IMR-90 (cell line): ENCODE measurements at regions not wholly inside any gene's neighbourhood (a gene's known extent, or its start where the extent isn't known, plus 50 kb on each side); places are given as distances from the start of the nearest gene placed in this dataset.

ENCODE experiments used
- ATAC-seq: fragments of 200-7000 bp; cut with Tn5 transposase; 2 replicates; pipeline ENCODE4 v1.9.1; 2020; ENCODE audit warnings: low read depth, mild to moderate bottlenecking, moderate library complexity
- BruUV-seq: library from RNA; stranded (reverse); fragments of 400-500 nt; replicated peaks from 2 replicates; lab custom pipeline; 2021; lab: Mats Ljungman, UMichigan
- CTCF ChIA-PET: fragments of 300-600 bp; formaldehyde crosslinking; extraction: SDS; loops from one replicate; lab custom pipeline; 2021; ENCODE audit warnings: antibody characterized with exemption; lab: Yijun Ruan, JAX
- POLR2A ChIA-PET: fragments of 300-600 bp; sonication (Branson Sonifier 250); formaldehyde crosslinking; loops from one replicate; lab custom pipeline; 2022; ENCODE audit warnings: antibody characterized with exemption; ENCODE audit not compliant: unreplicated experiment; lab: Charles Lee
- DNase-seq: peaks from one replicate; pipeline ENCODE4 v3.0.0; 2013
- H2AFZ ChIP-seq: replicated peaks from 2 replicates; pipeline ENCODE3; 2013; ENCODE audit warnings: low read length, mild to moderate bottlenecking; ENCODE audit not compliant: poor library complexity
- H2AK5ac ChIP-seq: 2 replicates; pipeline ENCODE4 v1.6.1; 2013; ENCODE audit warnings: low read depth, low read length, inconsistent platforms
- H2AK9ac ChIP-seq: replicated peaks from 2 replicates; pipeline ENCODE3; 2013; ENCODE audit warnings: mild to moderate bottlenecking, low read depth, low read length, moderate library complexity; ENCODE audit not compliant: poor library complexity
- H2BK120ac ChIP-seq: 2 replicates; pipeline ENCODE4 v1.6.1; 2013; ENCODE audit warnings: low read depth, low read length, inconsistent platforms
- H2BK15ac ChIP-seq: 3 replicates; pipeline ENCODE4 v1.6.1; 2013; ENCODE audit warnings: low read depth, low read length, inconsistent platforms
- H2BK20ac ChIP-seq: 2 replicates; pipeline ENCODE4 v1.6.1; 2013; ENCODE audit warnings: low read depth, mild to moderate bottlenecking, inconsistent platforms, low read length, moderate library complexity
- H2BK5ac ChIP-seq: 2 replicates; pipeline ENCODE4 v1.6.1; 2013; ENCODE audit warnings: mild to moderate bottlenecking, low read depth, low read length, inconsistent platforms; ENCODE audit not compliant: poor library complexity, severe bottlenecking
- H3K14ac ChIP-seq: replicated peaks from 2 replicates; pipeline ENCODE4 v1.6.1; 2013; ENCODE audit warnings: low read depth, low read length, inconsistent platforms
- H3K18ac ChIP-seq: 2 replicates; pipeline ENCODE4 v1.6.1; 2013; ENCODE audit warnings: low read depth, low read length, control low read depth
- H3K23ac ChIP-seq: 2 replicates; pipeline ENCODE4 v1.6.1; 2013; ENCODE audit warnings: low read depth, low read length, inconsistent platforms
- H3K27ac ChIP-seq: 2 replicates; pipeline ENCODE4 v1.5.1; 2013; ENCODE audit warnings: mild to moderate bottlenecking, control low read depth, low read length; ENCODE audit not compliant: insufficient read depth
- H3K27me3 ChIP-seq: 2 replicates; pipeline ENCODE4 v1.6.1; 2013; ENCODE audit warnings: low read length; ENCODE audit not compliant: control insufficient read depth, insufficient read depth
- H3K36me3 ChIP-seq: 2 replicates; pipeline ENCODE4 v1.6.1; 2013; ENCODE audit warnings: low read length, mixed read lengths; ENCODE audit not compliant: control insufficient read depth, insufficient read depth
- H3K4ac ChIP-seq: 2 replicates; pipeline ENCODE4 v1.6.1; 2013; ENCODE audit warnings: low read depth, low read length, inconsistent platforms
- H3K4me1 ChIP-seq: 2 replicates; pipeline ENCODE4 v1.6.1; 2013; ENCODE audit warnings: low read length, mixed read lengths; ENCODE audit not compliant: control insufficient read depth, insufficient read depth
- H3K4me2 ChIP-seq: 2 replicates; pipeline ENCODE4 v1.6.1; 2013; ENCODE audit warnings: low read depth, mild to moderate bottlenecking, control low read depth, low read length, moderate library complexity
- H3K4me3 ChIP-seq: 2 replicates; pipeline ENCODE4 v1.5.1; 2013; ENCODE audit warnings: low read depth, mild to moderate bottlenecking, control low read depth, low read length, moderate library complexity; ENCODE audit not compliant: insufficient read depth
- H3K56ac ChIP-seq: 2 replicates; pipeline ENCODE4 v1.6.1; 2013; ENCODE audit warnings: low read length, inconsistent platforms; ENCODE audit not compliant: insufficient read depth; ENCODE audit errors: extremely low read depth
- H3K79me1 ChIP-seq, 2 experiments: 2 replicates each; pipeline ENCODE4 v1.6.1; 2013; ENCODE audit warnings: low read length in 2 of 2, inconsistent platforms in 1 of 2, low read depth in 1 of 2
- H3K9ac ChIP-seq: 2 replicates; pipeline ENCODE4 v1.6.1; 2013; ENCODE audit warnings: low read depth, low read length, control low read depth
- H3K9me1 ChIP-seq: 2 replicates; pipeline ENCODE4 v1.6.1; 2013; ENCODE audit warnings: low read length, inconsistent platforms; ENCODE audit not compliant: insufficient read depth
- H3K9me3 ChIP-seq: 2 replicates; pipeline ENCODE4 v1.6.1; 2013; ENCODE audit warnings: low read length; ENCODE audit not compliant: control insufficient read depth, insufficient read depth
- H4K20me1 ChIP-seq: 2 replicates; pipeline ENCODE4 v1.6.1; 2013; ENCODE audit warnings: low read length, inconsistent platforms; ENCODE audit not compliant: insufficient read depth
- H4K5ac ChIP-seq: 2 replicates; pipeline ENCODE4 v1.6.1; 2013; ENCODE audit warnings: mild to moderate bottlenecking, low read depth, low read length, control low read depth
- H4K8ac ChIP-seq, 2 experiments: 2 replicates each; pipeline ENCODE4 v1.6.1; 2013; ENCODE audit warnings: low read depth in 2 of 2, low read length in 2 of 2, control low read depth in 1 of 2, inconsistent platforms in 1 of 2
- H4K91ac ChIP-seq: 2 replicates; pipeline ENCODE4 v1.6.1; 2013; ENCODE audit warnings: low read depth, low read length, inconsistent platforms; ENCODE audit not compliant: insufficient read depth
- CHD1 ChIP-seq: IDR thresholded peaks from 2 replicates; pipeline ENCODE4 v1.6.1; 2012; ENCODE audit warnings: low read depth, low read length, improper control_type of control experiment
- CTCF ChIP-seq: conservative IDR thresholded peaks from 2 replicates; pipeline ENCODE4 v1.5.1; 2012; ENCODE audit warnings: mild to moderate bottlenecking, low read depth, low read length, improper control_type of control experiment
- FOS ChIP-seq: fragments of 150-350 bp; IDR thresholded peaks from 2 replicates; pipeline ENCODE4 v1.6.1; 2016; ENCODE audit warnings: low read depth, low read length
- MAZ ChIP-seq: IDR thresholded peaks from 2 replicates; pipeline ENCODE4 v1.6.1; 2012; ENCODE audit warnings: low read depth, mild to moderate bottlenecking, low read length, improper control_type of control experiment, moderate library complexity, borderline replicate concordance
- MXI1 ChIP-seq: IDR thresholded peaks from 2 replicates; pipeline ENCODE4 v1.6.1; 2012; ENCODE audit warnings: low read depth, mild to moderate bottlenecking, low read length, moderate library complexity, borderline replicate concordance
- NFE2L2 ChIP-seq: fragments of 150-350 bp; IDR thresholded peaks from 2 replicates; pipeline ENCODE4 v1.6.1; 2016; ENCODE audit warnings: low read depth, mild to moderate bottlenecking, low read length
- POLR2A ChIP-seq: IDR thresholded peaks from 2 replicates; pipeline ENCODE4 v1.6.1; 2012; ENCODE audit warnings: mild to moderate bottlenecking, low read depth, low read length
- RAD21 ChIP-seq: IDR thresholded peaks from 2 replicates; pipeline ENCODE4 v1.6.1; 2012; ENCODE audit warnings: low read length, improper control_type of control experiment
- RFX5 ChIP-seq: IDR thresholded peaks from 2 replicates; pipeline ENCODE4 v1.8.0; 2012; ENCODE audit warnings: low read depth, mild to moderate bottlenecking, low read length, moderate library complexity
- SMC3 ChIP-seq: fragments of 150-350 bp; IDR thresholded peaks from 2 replicates; pipeline ENCODE4 v1.6.1; 2016; ENCODE audit warnings: low read depth, mild to moderate bottlenecking, antibody characterized with exemption, low read length, moderate library complexity
- WGBS, 2 experiments: methylation state at CpG; one replicate each; pipeline versions ENCODE4 v1.1.5 to v1.1.7; 2013; ENCODE audit warnings: missing lambda C conversion rate in 2 of 2; ENCODE audit not compliant: insufficient read length in 1 of 2; ENCODE audit errors: extremely low coverage in 2 of 2; 5-methylcytosine and 5-hydroxymethylcytosine counted together
- dilution Hi-C: fragments of 300-500 bp; cut with HindIII; formaldehyde crosslinking; loops from one replicate; pipeline ENCODE4 v1.14.3; 2018; ENCODE audit warnings: low sequenced_read_pairs; ENCODE audit not compliant: unreplicated experiment
- in situ Hi-C: fragments of 300-500 bp; cut with MboI; formaldehyde crosslinking; loops from 3 replicates; pipeline ENCODE4 v1.14.3; 2019; ENCODE audit warnings: low sequenced_read_pairs, inconsistent platforms, mixed read lengths
- intact Hi-C: fragments of 100-400 bp; cut with micrococcal nuclease; formaldehyde crosslinking; loops from 2 replicates; pipeline ENCODE4 v1.10.0; 2022

GRCh38 chr5:5828619-5829018 lies 406.1 kb downstream of the ICE1 start:
- H3K79me1 ChIP-seq, result no peaks in the 10 kb centered on the region
- CTCF ChIA-PET, result no interaction called here
- H3K9ac ChIP-seq, result no peak overlapping the region
- H3K4ac ChIP-seq, result no peak overlapping the region
- no peak overlapping the region for H3K4me3 ChIP-seq
- no peak overlapping the region for H2AFZ ChIP-seq
- POLR2A ChIA-PET, result no interaction called here
- H3K4me2 ChIP-seq, result no peak overlapping the region
- H2BK5ac ChIP-seq, result no peak overlapping the region
- H3K4me1 ChIP-seq, result no peaks in the 10 kb centered on the region
- 23% methylated on average over 4 of the region's 5 CpGs; no CpG with 5 or more reads in 1 of the 2 experiments for WGBS, 2 experiments
- no peak overlapping the region for H2BK120ac ChIP-seq
- H3K9me3 ChIP-seq, result peaks cover 20% of the 10 kb centered on the region
- no peak overlapping the region for H3K27ac ChIP-seq
- H2AK9ac ChIP-seq, result no peak overlapping the region
- no peak for DNase-seq
- no peak overlapping the region for H3K56ac ChIP-seq
- no peak overlapping the region for H2AK5ac ChIP-seq
- TF ChIP-seq POLR2A (no peak), SMC3 (no peak), RFX5 (no peak), RAD21 (no peak), MXI1 (no peak), FOS (no peak), CTCF (no peak), NFE2L2 (no peak), MAZ (no peak), CHD1 (no peak)
- intact Hi-C loops, result no loop called here
- in situ Hi-C loops, result no loop called here
- H4K8ac ChIP-seq, result no peak overlapping the region
- dilution Hi-C loops, result no loop called here
- H3K23ac ChIP-seq, result no peak overlapping the region
- no peak overlapping the region for H3K14ac ChIP-seq
- no peaks in the 10 kb centered on the region for H3K9me1 ChIP-seq
- H2BK15ac ChIP-seq, result no peak overlapping the region
- no peaks in the 10 kb centered on the region for H4K20me1 ChIP-seq
- no peak overlapping the region for H4K91ac ChIP-seq
- no TSS peak for BruUV-seq
- H3K18ac ChIP-seq, result no peak overlapping the region
- H2BK20ac ChIP-seq, result no peak overlapping the region
- ATAC-seq, result no peak
- H3K36me3 ChIP-seq, result no peaks in the 10 kb centered on the region
- no peaks in the 10 kb centered on the region for H3K27me3 ChIP-seq
- H4K5ac ChIP-seq, result no peak overlapping the region
